A549 (cell line): ENCODE measurements at regions not wholly inside any gene's neighbourhood (a gene's known extent, or its start where the extent isn't known, plus 50 kb on each side); places are given as distances from the start of the nearest gene placed in this dataset.

Source experiments
- ATAC-seq, 2 experiments: fragments of 200-7000 bp in 1 of 2; fragments of >200 bp in 1 of 2; cut with Nextera tagmentation in 1 of 2; cut with Tn5 transposase in 1 of 2; 3 replicates each; pipeline versions ENCODE4 v1.8.0 to v1.9.1; 2018 to 2020; ENCODE audit warnings: mild to moderate bottlenecking in 1 of 2, moderate library complexity in 1 of 2
- CTCF ChIA-PET: fragments of 300-600 bp; sonication (Branson Sonifier 250); formaldehyde crosslinking; extraction: SDS; loops from one replicate; lab custom pipeline; 2021; ENCODE audit warnings: antibody characterized with exemption, inconsistent platforms; lab: Yijun Ruan, JAX
- POLR2A ChIA-PET: fragments of 350-600 bp; formaldehyde crosslinking; extraction: SDS; loops from one replicate; lab custom pipeline; 2021; ENCODE audit warnings: antibody characterized with exemption, inconsistent platforms; lab: Yijun Ruan, JAX
- DNase-seq, 2 experiments: peaks; one replicate each; pipeline versions ENCODE4 v3.0.0 to v3.0.0-alpha.2; 2011 to 2016; ENCODE audit warnings: low read depth in 1 of 2, low spot score in 1 of 2
- FAIRE-seq: peaks from 2 replicates; lab custom pipeline; 2011; peaks lifted over from hg19 to GRCh38; lab: Jason Lieb, UNC
- H3K27ac ChIP-seq, 2 experiments: fragments of >200 bp; sonication (Bioruptor Twin); formaldehyde crosslinking; 3 replicates each; pipeline ENCODE4 v1.5.1; 2016 to 2017
- H3K4me1 ChIP-seq: fragments of >200 bp; sonication (Bioruptor Twin); formaldehyde crosslinking; 3 replicates; pipeline ENCODE4 v1.6.1; 2016
- H3K4me2 ChIP-seq: fragments of >200 bp; sonication (Bioruptor Twin); formaldehyde crosslinking; 3 replicates; pipeline ENCODE4 v1.6.1; 2016
- H3K4me3 ChIP-seq: fragments of >200 bp; sonication (Bioruptor Twin); formaldehyde crosslinking; 3 replicates; pipeline ENCODE4 v1.5.1; 2016
- H3K9me3 ChIP-seq: fragments of >200 bp; sonication (Bioruptor Twin); formaldehyde crosslinking; 3 replicates; pipeline ENCODE4 v1.6.1; 2016
- BCL3 ChIP-seq: fragments of >200 bp; sonication (Bioruptor Twin); formaldehyde crosslinking; IDR thresholded peaks from 3 replicates; pipeline ENCODE4 v1.6.1; 2016
- CBX2 ChIP-seq: fragments of 200-600 bp; sonication (generic); IDR thresholded peaks from 2 replicates; pipeline ENCODE4 v1.6.1; 2016; ENCODE audit warnings: low read depth, mild to moderate bottlenecking, borderline replicate concordance
- CBX8 ChIP-seq: fragments of 200-600 bp; sonication (generic); IDR thresholded peaks from 2 replicates; pipeline ENCODE4 v1.6.1; 2016
- CEBPB ChIP-seq, 2 experiments: fragments of >200 bp in 1 of 2; sonication (Bioruptor Twin) in 1 of 2; formaldehyde crosslinking in 1 of 2; IDR thresholded peaks; 2 replicates each; pipeline ENCODE4 v1.6.1; 2012 to 2016
- CHD2 ChIP-seq: fragments of 150-350 bp; IDR thresholded peaks from 2 replicates; pipeline ENCODE4 v1.6.1; 2014; ENCODE audit warnings: low read length; ENCODE audit not compliant: partially characterized antibody
- CHD4 ChIP-seq: fragments of 200-600 bp; sonication (generic); IDR thresholded peaks from 2 replicates; pipeline ENCODE4 v1.6.1; 2016; ENCODE audit warnings: antibody characterized with exemption, mild to moderate bottlenecking, borderline replicate concordance
- EHMT2 ChIP-seq: fragments of 200-600 bp; sonication (generic); IDR thresholded peaks from 2 replicates; pipeline ENCODE4 v1.6.1; 2016; ENCODE audit warnings: antibody characterized with exemption, low read depth, mild to moderate bottlenecking, moderate library complexity
- EP300 ChIP-seq, 2 experiments: fragments of >200 bp; sonication (Bioruptor Twin); formaldehyde crosslinking; IDR thresholded peaks; 2 replicates in 1 of 2; 3 replicates in 1 of 2; pipeline ENCODE4 v1.6.1; 2016 to 2017
- ESRRA ChIP-seq: fragments of 150-350 bp; IDR thresholded peaks from 2 replicates; pipeline ENCODE4 v1.6.1; 2014; ENCODE audit warnings: mild to moderate bottlenecking, low read length, borderline replicate concordance
- FOXS1 ChIP-seq: fragments of 250-450 bp; sonication (Bioruptor Pico); IDR thresholded peaks from 2 replicates; pipeline ENCODE4 v1.5.0; 2020; ENCODE audit warnings: mild to moderate bottlenecking, moderate library complexity
- HOXA7 ChIP-seq: fragments of 250-450 bp; sonication (Bioruptor Pico); IDR thresholded peaks from 2 replicates; pipeline ENCODE4 v1.5.0; 2020; ENCODE audit warnings: mild to moderate bottlenecking, moderate library complexity
- KDM5A ChIP-seq: fragments of 200-600 bp; sonication (generic); IDR thresholded peaks from 2 replicates; pipeline ENCODE4 v1.6.1; 2016; ENCODE audit warnings: antibody characterized with exemption, mild to moderate bottlenecking
- MAZ ChIP-seq: fragments of 150-350 bp; IDR thresholded peaks from 2 replicates; pipeline ENCODE4 v1.6.1; 2014; ENCODE audit warnings: antibody characterized with exemption, low read depth, low read length, borderline replicate concordance
- NR3C1 ChIP-seq: fragments of >200 bp; sonication (Bioruptor Twin); formaldehyde crosslinking; IDR thresholded peaks from 3 replicates; pipeline ENCODE4 v1.6.1; 2017
- PHF8 ChIP-seq: fragments of 200-600 bp; sonication (generic); IDR thresholded peaks from 2 replicates; pipeline ENCODE4 v1.6.1; 2016; ENCODE audit warnings: low read depth, mild to moderate bottlenecking, antibody characterized with exemption, moderate library complexity, borderline replicate concordance
- RCOR1 ChIP-seq: fragments of 150-350 bp; IDR thresholded peaks from 2 replicates; pipeline ENCODE4 v1.6.1; 2014; ENCODE audit warnings: antibody characterized with exemption, low read length, low read depth
- RFX5 ChIP-seq: fragments of 450-650 bp; IDR thresholded peaks from 2 replicates; pipeline ENCODE4 v1.7.1; 2014; ENCODE audit warnings: antibody characterized with exemption, mild to moderate bottlenecking, moderate library complexity
- ZNF302 ChIP-seq: fragments of 250-450 bp; sonication (Bioruptor Pico); IDR thresholded peaks from 2 replicates; pipeline ENCODE4 v1.9.0; 2021; ENCODE audit warnings: inconsistent platforms, mild to moderate bottlenecking, moderate library complexity
- WGBS: methylation state at CpG from one replicate; pipeline ENCODE4 v1.1.6; 2017; ENCODE audit errors: missing lambda C conversion rate; 5-methylcytosine and 5-hydroxymethylcytosine counted together
- TF ChIP-seq, protein P1 (sequence below): fragments of 200-600 bp; sonication (generic); IDR thresholded peaks from 2 replicates; pipeline ENCODE4 v1.6.1; 2016; ENCODE audit warnings: antibody characterized with exemption, mild to moderate bottlenecking, moderate library complexity
- TF ChIP-seq, protein P2 (sequence below): fragments of 250-450 bp; sonication (Bioruptor Pico); IDR thresholded peaks from 2 replicates; pipeline ENCODE4 v1.5.0; 2021; ENCODE audit warnings: mild to moderate bottlenecking, moderate library complexity, borderline replicate concordance

GRCh38 chr16:26680671-26681070, 386.1 kb upstream of the C16orf82 start:
- WGBS, result 0% methylated on average over 4 of the region's 4 CpGs
- FAIRE-seq, result no peak
- ATAC-seq, result no peak

GRCh38 chr16:26688105-26688504, 378.6 kb upstream of the C16orf82 start:
- H3K4me3 ChIP-seq, result no peak overlapping the region
- H3K9me3 ChIP-seq, result no peaks in the 10 kb centered on the region
- H3K27ac ChIP-seq, result no peak overlapping the region
- ChIA-PET POLR2A (no interaction called here), CTCF (no interaction called here)
- DNase-seq (no peak), FAIRE-seq (no peak), ATAC-seq (no peak)
- TF ChIP-seq ZNF302 (CRISPR knock-in tag), result no peak
- no peak for TF ChIP-seq NR3C1
- no peak for TF ChIP-seq KDM5A
- WGBS, result 8% methylated on average over 2 of the region's 2 CpGs
- no peak overlapping the region for H3K4me2 ChIP-seq
- H3K4me1 ChIP-seq, result no peaks in the 10 kb centered on the region

More at GRCh38 chr16:26680671-26681070, 386.1 kb upstream of the C16orf82 start:
- POLR2A ChIA-PET, result no interaction called here
- Histone ChIP-seq H3K27ac (no peak overlapping the region), H3K4me1 (no peaks in the 10 kb centered on the region), H3K4me2 (no peak overlapping the region), H3K4me3 (no peak overlapping the region), H3K9me3 (no peaks in the 10 kb centered on the region)
- no peak for DNase-seq
- CTCF ChIA-PET, result interaction anchor here (0.9 kb wide), 1 partner anchor 9 kb away, joined by 3 read pairs; no protein-coding TSS in a partner anchor
- no peak for TF ChIP-seq BCL3
- TF ChIP-seq MAZ, result no peak
- no peak for TF ChIP-seq RCOR1
- no peak for TF ChIP-seq HOXA7
- TF ChIP-seq ZNF302 (CRISPR knock-in tag), result no peak
- TF ChIP-seq, protein P1, sequence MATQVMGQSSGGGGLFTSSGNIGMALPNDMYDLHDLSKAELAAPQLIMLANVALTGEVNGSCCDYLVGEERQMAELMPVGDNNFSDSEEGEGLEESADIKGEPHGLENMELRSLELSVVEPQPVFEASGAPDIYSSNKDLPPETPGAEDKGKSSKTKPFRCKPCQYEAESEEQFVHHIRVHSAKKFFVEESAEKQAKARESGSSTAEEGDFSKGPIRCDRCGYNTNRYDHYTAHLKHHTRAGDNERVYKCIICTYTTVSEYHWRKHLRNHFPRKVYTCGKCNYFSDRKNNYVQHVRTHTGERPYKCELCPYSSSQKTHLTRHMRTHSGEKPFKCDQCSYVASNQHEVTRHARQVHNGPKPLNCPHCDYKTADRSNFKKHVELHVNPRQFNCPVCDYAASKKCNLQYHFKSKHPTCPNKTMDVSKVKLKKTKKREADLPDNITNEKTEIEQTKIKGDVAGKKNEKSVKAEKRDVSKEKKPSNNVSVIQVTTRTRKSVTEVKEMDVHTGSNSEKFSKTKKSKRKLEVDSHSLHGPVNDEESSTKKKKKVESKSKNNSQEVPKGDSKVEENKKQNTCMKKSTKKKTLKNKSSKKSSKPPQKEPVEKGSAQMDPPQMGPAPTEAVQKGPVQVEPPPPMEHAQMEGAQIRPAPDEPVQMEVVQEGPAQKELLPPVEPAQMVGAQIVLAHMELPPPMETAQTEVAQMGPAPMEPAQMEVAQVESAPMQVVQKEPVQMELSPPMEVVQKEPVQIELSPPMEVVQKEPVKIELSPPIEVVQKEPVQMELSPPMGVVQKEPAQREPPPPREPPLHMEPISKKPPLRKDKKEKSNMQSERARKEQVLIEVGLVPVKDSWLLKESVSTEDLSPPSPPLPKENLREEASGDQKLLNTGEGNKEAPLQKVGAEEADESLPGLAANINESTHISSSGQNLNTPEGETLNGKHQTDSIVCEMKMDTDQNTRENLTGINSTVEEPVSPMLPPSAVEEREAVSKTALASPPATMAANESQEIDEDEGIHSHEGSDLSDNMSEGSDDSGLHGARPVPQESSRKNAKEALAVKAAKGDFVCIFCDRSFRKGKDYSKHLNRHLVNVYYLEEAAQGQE, result no peak
- TF ChIP-seq NR3C1, result no peak
- TF ChIP-seq EP300 (IDR thresholded peaks at IDR 0.05), result no peak
- TF ChIP-seq CHD2, result no peak
- TF ChIP-seq FOXS1, result no peak
- no peak for TF ChIP-seq PHF8
- TF ChIP-seq ESRRA, result no peak
- TF ChIP-seq CEBPB (IDR thresholded peaks at IDR 0.05), result no peak
- no peak for TF ChIP-seq CBX8
- no peak for TF ChIP-seq CHD4
- no peak for TF ChIP-seq CBX2
- no peak for TF ChIP-seq EHMT2
- TF ChIP-seq, protein P2, sequence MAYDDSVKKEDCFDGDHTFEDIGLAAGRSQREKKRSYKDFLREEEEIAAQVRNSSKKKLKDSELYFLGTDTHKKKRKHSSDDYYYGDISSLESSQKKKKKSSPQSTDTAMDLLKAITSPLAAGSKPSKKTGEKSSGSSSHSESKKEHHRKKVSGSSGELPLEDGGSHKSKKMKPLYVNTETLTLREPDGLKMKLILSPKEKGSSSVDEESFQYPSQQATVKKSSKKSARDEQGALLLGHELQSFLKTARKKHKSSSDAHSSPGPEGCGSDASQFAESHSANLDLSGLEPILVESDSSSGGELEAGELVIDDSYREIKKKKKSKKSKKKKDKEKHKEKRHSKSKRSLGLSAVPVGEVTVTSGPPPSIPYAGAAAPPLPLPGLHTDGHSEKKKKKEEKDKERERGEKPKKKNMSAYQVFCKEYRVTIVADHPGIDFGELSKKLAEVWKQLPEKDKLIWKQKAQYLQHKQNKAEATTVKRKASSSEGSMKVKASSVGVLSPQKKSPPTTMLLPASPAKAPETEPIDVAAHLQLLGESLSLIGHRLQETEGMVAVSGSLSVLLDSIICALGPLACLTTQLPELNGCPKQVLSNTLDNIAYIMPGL (CRISPR knock-in tag), result no peak
- no peak for TF ChIP-seq RFX5
